GM21717 (cell line): ENCODE measurements at regions not wholly inside any gene's neighbourhood (a gene's known extent, or its start where the extent isn't known, plus 50 kb on each side); places are given as distances from the start of the nearest gene placed in this dataset.

Experiments used
- ATAC-seq: cut with Tn5 transposase; IDR thresholded peaks from one replicate; pipeline ENCODE4 v1.9.1; 2021; ENCODE audit warnings: mild to moderate bottlenecking, moderate library complexity; ENCODE audit not compliant: unreplicated experiment

DNA sequence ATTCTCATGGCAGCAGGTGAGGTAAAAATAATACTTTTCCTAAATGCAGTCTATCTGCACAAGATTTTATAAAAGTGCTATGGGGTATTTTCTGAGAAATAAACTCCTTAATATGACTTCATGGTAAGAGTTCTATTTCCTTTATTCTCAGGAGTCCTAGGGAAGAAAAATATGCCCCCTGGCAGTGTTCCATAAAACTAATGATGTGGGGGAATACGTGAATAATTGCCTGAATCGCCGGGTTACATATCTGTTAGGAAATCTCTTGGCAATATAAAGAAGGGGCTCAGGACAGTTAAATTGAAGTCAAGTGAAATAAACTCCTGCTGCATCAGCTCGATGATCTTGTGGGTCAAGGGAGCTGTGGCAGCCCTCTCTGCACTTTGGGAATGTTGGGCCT is 229.7 kb downstream of the MAFB start:
- no peak for ATAC-seq

DNA sequence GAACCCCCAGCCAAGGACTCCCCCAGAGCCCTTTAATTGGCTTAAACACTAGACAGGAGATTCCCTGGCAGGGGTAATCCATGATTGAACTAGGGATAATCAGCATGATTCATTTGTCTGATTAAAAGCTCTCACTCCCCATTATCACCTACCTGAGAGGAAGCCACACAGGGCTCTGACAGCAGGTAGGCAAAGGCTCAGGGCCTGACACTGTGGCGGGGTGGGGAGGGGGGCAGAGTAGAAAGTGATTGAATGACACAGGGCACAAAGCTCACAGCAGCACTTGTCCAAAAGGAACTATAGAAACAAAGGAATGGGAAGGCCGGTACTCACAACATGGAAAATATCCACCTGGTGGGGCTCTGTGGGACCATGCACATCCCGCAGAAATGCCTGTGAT is 231.6 kb downstream of the MAFB start:
- no peak for ATAC-seq

DNA sequence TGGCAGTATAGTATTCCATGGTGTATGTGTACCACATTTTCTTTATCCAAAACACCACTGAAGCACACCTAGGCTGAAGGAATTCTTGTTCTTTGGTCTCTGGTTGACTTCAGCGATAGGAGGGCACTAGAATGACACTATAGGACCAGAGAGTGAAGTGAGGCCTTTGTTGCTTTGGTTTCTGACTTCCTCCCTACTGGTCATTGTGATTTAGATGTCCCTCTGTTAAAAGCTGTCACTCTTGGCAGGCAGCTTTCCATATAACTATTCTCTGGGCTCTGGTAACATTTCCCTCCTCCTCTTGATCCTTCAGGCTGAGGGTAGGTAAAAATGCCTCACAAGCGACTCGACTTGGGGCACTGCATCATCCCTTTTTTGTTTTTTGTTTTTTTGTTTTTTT is 236.3 kb downstream of the MAFB start:
- ATAC-seq = no peak

DNA sequence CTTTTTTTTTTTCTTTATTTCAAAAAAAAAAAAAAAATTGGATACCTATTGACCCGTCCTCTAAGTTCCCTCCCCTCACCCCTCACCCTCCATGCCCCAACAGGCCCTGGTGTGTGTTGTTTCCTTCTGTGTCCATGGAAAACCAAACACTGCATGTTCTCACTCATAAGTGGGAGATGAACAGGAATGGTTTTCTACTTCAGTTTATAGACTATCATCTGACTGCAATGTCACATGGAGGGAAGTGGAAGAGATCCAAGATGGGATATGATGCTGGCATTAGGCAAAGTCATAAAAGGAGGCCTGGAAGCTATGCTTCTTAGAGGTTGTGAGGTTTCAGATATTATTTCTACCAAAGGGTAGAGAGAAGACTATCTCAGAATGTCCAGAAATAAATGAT is 237.5 kb downstream of the MAFB start:
- no peak for ATAC-seq

DNA sequence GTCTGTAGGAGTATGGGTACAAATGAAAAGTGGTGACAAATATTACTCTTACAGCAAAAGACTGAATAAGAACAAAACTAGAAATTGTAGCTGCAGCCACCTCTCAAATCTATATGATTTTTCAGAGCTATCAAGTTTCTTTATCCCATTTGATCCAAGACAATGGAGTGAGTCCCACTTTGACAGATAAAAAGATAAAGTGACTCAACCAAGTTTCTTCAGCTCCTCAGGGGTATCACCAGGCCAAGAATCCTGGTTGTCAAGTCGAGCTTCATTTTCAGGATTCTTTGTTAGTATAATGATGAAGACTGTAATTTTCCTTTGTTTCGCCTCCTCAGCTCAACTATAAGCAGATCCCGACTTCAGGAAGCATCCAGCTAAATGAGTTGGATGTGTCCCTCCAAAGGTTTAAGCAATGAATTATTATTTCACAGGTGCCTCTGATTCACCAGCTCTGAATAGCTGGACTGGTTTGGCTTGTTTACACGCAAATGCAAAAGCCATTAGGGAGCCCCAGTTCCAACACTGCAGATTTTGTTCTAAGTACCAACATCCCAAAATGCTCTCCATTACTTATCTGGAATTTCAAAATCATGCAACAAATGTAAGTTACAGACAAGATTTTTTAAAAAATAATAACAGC is 238.9 kb downstream of the MAFB start:
- ATAC-seq = no peak

DNA sequence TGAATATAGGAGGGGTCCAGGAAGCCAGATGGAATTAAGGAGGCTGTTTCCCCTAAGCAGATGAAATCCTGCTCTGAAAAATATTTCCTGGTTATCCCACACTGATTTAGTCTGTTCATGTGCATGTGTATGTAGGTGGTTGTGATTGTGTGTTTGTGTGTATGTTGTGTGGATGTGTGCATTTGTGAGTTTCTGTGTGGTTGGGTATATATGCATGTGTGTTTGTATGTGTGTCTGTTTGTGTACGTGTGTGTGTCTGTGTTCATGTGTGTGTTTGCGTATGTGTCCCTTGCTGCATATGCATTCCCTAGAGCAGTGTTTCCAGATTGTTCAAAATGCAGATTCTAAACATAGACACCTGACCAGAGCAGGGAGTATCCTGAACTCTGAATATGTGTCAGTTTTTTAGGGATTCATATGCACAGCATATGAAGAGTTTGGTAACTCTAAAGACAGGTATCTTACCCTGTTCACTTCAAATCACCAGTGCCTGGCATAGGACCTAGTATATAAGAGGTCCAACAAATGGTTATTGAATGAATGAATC is 239.8 kb downstream of the MAFB start:
- no peak for ATAC-seq

DNA sequence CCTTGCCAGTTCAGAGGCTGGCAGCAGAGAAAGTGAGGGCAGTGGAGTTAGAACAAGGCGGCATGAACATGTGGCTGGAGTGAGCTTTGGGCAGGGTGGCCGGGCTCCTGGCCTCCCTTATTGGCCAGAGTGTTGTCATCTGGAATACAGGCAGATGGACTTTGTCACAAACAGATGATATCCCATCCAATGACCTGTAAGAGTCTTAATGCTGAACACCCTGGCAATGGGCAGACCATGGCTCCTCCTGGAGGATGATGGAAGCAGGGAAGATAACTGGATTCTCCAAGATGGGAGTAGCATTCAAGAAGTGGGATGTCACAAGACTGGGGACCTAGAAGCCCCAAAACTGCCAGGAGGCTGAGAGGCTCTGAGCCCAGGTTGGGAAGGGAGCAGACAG is 242.1 kb downstream of the MAFB start:
- no peak for ATAC-seq

DNA sequence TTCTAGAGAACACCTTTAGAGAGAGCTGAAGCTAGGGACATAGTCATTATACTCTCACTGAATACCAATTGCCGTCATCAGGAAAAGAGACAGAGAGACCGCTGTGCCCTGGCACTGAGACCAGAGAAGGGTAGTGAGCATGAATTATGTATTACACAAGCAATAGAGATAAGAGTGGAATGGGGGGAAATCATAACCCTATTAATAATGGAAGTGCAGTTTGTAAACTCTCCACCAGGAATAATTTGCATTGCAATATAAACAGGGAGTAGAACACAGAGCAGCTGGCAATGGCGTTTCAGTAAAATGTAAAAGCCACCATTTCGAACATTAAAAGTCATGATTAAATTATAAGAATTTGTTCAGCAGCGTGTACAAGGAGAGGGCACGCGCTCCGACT is 244.5 kb downstream of the MAFB start:
- no peak for ATAC-seq

DNA sequence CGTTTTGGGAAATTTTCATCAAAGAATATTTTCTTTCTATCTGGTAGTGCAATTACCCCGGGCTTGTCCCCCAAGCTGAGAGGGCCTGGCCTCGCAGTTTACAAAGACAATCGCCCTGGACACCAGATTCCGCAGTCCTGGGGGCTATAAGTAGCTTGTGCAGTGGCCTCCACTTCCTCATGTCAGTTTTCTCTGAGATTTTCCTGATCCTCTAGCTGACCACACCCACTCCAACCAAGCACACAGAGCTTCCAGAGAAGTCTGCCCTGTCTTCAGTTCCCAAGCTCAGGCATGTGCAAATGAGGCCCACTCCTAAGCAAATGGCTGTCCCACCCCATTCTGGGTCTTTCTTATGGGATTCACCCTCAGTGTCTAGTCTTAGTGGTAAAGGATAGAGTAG is 245.3 kb downstream of the MAFB start:
- no peak for ATAC-seq

DNA sequence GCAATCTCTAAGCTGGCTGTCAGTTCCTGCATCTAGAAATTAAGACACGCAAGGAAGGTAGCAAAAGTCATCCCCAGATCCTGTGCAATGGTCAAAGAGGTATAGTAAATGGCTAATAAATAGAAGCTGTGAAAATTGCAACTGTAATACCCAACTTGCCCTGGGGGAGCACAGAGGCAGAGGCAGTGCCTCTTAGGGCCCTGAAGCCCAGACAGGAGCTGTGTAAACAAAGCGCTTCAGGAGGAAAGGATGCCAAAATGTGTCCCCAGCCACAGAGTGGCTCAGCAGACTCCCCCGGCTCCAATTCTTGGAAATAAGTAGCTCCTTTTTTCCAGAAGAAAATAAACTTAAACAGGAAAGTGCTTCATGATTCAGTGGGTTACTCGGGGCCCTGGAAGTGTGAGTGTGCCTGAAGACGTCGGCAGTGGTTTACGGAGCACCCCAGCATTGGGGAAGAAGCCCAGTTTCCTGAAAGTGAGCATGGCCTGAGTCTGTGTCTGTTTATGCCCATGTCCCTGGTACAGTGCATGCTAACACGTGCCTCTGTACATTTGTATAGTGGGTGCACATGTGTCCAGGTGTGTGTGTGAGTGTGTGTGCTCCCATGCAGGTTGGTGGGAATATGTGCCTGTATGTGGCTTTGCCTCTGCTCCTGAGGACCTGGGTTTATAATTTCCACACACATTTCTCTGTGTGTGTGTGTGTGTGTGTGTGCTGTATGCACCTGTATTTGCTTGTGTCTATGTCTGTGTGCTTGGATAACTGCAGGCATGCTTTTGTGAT is 246.7 kb downstream of the MAFB start:
- ATAC-seq = no peak

DNA sequence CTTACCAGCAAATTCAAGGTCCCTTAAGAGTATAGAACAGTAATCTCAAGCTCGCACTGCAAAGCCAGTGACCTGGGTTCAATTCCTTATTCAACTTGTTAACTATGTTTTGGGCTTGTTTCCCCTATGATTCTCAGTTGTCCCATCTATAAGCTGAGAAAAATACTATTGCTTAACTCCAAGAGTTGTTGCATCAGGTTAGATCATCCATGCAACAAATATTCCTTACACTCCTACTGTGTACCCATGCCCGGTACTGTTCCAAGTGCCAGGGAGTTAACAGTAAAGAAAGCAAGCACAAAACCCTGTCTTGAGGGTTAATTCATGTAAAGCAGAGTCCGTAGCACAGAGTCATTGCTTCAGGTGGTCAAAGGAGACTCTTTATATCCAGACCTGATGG is 247.3 kb downstream of the MAFB start:
- no peak for ATAC-seq

DNA sequence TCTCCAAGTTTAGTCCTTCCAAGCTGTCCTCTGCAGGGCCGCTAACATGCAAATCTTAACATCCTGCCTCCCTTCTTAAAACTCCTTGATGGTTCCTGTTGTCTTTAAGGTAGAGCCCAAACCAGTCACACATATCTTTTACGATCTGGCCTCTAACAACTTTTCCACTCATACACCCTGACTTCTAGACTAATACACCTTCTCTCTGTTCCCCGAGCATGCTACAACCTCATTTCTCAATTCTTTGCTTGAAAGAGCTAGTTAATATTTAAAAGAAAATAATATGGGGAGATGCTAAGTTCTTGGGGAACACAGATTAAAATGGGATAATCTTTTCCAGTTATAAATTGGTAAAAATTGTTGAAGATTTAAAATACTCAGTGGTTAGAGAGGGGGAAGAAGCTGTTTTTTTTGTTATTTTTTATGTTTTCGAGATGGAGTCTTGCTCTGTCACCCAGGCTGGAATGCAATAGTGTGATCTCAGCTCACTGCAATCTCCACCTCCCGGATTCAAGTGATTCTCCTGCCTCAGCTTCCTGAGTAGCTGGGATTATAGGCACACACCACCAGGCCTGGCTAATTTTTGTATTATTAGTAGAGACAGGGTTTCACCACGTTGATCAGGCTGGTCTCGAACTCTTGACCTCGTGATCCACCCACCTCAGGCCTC is 250.7 kb downstream of the MAFB start:
- no peak for ATAC-seq

DNA sequence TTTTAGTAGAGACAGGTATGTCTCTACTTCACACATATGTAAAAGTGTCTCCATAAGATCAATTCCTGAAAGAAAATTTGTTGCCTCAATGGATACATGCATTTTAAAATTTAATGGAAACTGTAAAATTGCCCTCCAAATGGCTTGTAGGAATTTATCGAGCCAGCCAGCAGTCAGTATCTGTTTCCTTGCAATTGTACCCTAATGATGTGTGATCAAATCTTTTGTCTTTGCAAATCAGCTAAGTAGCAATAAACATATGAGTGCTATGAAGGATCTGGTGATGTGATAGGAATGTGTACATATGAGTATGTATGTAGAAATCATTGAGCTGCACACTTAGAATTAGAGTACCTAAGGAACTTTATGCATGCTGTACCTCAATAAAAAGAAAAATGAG is 253.0 kb downstream of the MAFB start:
- ATAC-seq = no peak

DNA sequence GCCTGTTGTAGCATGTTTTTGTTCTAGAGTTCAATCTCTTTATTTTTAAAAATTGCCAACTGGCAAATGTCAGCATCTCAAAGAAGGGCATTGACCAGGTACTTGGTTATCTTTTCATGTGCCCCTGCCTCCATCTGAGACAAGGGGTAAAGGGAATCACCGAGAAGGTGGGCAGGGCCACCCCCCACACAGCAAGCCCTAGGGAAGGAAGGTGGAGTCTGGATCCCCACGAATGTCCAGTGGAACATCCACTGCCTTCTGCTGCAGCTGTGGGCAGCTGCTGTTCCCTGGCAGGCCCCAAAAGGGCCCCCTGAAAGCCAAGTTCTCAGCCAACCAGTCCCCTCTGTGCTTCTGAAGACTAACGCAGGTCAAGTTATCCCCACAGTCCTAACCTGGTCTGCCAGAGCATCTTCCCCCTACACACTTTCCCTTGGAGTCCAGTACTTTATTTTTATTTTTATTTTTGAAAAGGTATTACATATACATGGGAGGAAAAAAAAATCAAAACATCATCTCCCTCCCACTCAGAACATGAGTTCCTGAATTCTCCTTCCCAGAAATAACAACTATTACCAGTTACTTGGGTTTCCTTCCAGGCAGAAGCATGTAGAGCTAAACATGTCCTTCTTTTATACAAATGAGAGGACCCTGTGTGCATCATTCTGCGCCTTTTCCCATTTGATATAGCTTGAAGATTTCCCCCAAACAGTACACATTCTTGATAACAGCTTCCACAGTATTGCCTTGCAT is 253.7 kb downstream of the MAFB start:
- ATAC-seq = no peak

DNA sequence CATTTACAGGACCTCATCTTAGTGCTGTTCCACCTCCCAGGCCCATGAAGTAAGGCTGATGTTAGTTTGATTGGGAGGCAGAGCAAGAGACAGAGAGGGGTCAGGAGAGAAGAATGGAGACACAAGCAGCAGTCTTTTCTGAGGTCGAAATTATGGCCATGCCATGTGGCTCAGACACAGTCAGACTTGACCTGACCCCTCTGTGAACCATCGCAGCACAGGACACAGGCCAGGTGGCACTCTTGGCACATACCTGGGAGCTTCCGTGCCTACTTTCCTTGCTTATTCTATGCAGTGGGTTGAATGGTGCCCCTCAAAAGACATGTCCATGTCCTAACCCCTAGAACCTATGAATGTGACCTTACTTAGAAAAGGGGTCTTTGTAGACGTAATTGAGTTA is 254.9 kb downstream of the MAFB start:
- no peak for ATAC-seq

DNA sequence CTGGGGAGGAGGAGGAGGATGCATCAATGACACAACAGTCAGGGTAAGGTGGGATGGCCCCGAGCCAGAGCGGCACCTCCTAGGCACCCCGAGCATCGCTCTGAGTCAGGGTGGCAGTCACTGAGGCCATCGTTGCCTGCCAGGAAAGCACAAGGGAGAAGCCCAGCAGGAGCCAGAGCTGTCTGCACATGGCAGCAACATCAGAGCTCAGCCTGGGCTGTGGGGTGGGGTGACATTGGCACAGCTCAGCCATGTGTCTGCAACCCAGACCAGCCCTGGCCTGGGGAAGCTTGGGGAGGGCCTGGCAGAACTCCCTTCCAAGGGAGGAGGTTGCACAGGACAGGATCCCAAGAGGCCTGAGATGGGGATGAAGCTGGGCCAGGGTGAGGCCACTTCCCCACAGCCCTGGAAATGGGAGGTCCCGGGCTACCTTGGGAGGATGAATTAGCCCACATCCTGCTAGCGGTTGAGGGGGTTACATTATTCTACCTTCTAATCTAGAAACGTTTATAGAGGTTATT is 255.6 kb downstream of the MAFB start:
- ATAC-seq = no peak

DNA sequence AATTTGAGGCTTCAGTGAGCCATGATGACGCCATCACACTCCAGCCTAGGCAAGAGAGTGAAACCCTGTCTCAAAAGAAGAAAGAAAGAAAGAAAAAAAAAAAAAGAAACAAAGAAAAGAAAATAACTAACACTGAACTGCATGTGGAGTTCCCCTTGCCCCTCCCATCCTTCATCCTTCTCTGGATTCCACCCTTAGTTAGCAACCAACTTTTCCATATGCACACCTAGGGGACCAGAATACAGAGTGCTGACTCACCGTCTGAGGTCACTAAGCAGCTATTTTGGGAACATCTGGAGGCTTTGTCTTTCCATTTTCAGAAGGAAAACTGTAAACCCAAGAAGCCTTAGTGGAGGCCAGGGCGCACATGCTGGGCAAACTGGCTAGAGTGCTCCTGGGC is 257.4 kb downstream of the MAFB start:
- ATAC-seq = no peak

DNA sequence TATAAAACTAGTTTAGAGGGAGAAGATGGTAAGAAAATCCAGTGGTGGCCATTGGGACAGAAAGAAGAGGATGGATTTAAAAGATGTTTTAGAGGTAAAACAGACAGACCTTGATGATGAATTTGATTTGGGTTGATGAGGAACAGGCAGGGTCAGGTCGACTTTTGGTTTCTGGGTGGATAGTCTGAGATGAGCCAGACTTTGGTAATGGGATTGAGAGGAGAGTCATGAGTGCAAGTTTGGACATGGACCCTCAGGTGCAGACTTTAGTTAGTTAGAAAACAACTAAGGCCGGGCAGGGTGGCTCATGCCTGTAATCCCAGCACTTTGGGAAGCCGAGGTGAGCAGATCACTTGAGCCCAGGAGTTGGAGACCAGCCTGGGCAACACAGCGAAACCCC is 257.9 kb downstream of the MAFB start:
- ATAC-seq = no peak

DNA sequence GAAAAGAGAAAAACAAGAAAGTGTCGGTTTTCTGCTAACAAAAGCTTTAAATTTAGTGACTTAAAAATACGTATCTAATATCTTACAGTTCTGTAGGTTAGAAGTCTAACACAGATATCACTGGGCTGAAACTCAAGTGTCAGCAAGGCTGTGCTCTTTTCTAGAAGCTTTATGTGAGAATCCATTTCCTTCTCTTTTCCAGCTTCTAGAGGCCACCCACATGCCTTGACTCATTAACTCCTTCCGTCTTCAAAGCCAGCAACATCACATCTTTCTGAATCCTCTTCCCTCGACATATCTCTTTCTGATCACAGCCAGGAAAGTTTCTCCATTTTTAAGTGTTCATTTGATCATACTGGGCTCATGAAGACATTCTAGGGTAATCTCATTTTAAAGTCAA is 262.0 kb downstream of the MAFB start:
- ATAC-seq = no peak

DNA sequence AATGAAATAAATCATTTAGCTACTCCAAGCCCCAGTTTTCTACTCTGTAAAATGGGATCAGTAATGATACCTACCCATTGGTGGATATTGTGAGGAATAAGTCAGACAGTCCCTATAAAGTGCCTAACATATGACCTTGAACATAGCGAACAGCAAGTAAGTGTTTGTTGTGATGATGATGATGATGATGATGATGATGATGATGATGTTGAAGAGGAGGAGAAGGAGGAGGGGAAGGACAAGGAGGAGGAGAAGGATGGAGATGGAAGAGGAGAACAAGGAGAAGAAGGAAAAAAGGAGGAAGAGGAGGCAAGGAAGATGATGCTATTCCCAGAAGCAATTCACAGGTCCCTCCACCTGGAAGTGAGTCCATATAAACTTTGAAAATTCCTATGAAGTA is 264.3 kb downstream of the MAFB start:
- no peak for ATAC-seq

DNA sequence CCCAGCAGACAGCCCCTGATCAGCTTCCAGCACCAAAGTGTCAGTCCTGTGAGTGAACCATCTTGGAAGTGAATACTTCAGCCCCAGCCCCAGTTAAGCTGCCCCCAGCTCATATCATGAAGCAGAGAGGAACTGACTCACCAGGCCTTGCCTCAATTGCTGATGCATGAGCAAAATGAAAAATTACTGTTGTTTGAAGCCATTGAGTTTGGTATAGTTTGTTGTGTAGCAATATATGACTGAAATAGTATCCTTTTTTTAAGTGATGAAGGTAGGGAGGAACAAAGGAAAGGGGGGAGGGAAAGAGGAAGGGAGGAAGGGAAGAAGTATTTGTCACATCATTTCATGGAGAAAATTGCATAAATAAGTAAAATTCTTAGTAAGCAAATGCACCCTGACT is 266.4 kb downstream of the MAFB start:
- ATAC-seq = no peak
